ENCODE measurements at regions not wholly inside any gene's neighbourhood (a gene's known extent, or its start where the extent isn't known, plus 50 kb on each side); places are given as distances from the start of the nearest gene placed in this dataset.

GRCh38 chrX:140848800-140849199 lies 139.2 kb downstream of the LINC00632 start:
- H3K27ac ChIP-seq (ENCODE audit: low read depth in 1 of 2, low read length in 2 of 2), result no peak overlapping the region
- ATAC-seq (ENCODE audit: low FRiP score), result no peak
- no peaks in the 10 kb centered on the region for H3K36me3 ChIP-seq (ENCODE audit: control insufficient read depth in 1 of 2, insufficient read depth in 2 of 2, low read length in 1 of 2)
- no peaks in the 10 kb centered on the region for H3K9me3 ChIP-seq (ENCODE audit: control insufficient read depth, low read length)
- DNase-seq, result no peak
- no peak overlapping the region for H3K4me3 ChIP-seq (ENCODE audit: low read length in 2 of 2)
- 80 to 96% methylated on average over 5 of the region's 5 CpGs for WGBS, 2 donors
- H3K27me3 ChIP-seq (ENCODE audit: control insufficient read depth in 1 of 2, insufficient read depth in 2 of 2, low read length in 1 of 2), result no peaks in the 10 kb centered on the region
- intact Hi-C loops (cut with DNase I), result no loop called here
- no peaks in the 10 kb centered on the region for H3K4me1 ChIP-seq (ENCODE audit: control insufficient read depth in 1 of 2, insufficient read depth in 2 of 2, low read length in 2 of 2)

- H3K9me3 ChIP-seq (ENCODE audit: control insufficient read depth, low read length), result peaks cover 2% of the 10 kb centered on the region
- intact Hi-C loops (cut with DNase I), result no loop called here
Observed at GRCh38 chrX:140860718-140861117, 141.7 kb upstream of the SPANXB1 start.

GRCh38 chrX:140866446-140866845 lies 135.9 kb upstream of the SPANXB1 start:
- Histone ChIP-seq H3K4me1 (ENCODE audit: control insufficient read depth in 1 of 2, insufficient read depth in 2 of 2, low read length in 2 of 2) (no peaks in the 10 kb centered on the region), H3K9me3 (ENCODE audit: control insufficient read depth, low read length) (no peaks in the 10 kb centered on the region), H3K27me3 (ENCODE audit: control insufficient read depth in 1 of 2, insufficient read depth in 2 of 2, low read length in 1 of 2) (no peaks in the 10 kb centered on the region), H3K27ac (ENCODE audit: low read depth in 1 of 2, low read length in 2 of 2) (no peak overlapping the region), H3K36me3 (ENCODE audit: control insufficient read depth in 1 of 2, insufficient read depth in 2 of 2, low read length in 1 of 2) (no peaks in the 10 kb centered on the region), H3K4me3 (ENCODE audit: low read length in 2 of 2) (no peak overlapping the region)
- WGBS, 2 donors, result 22% methylated on average over 1 of the region's 1 CpG
- intact Hi-C loops (cut with DNase I), result no loop called here
- ATAC-seq (ENCODE audit: low FRiP score) (no peak), DNase-seq (no peak)

More at GRCh38 chrX:140860718-140861117, 141.7 kb upstream of the SPANXB1 start:
- H3K4me1 ChIP-seq (ENCODE audit: control insufficient read depth in 1 of 2, insufficient read depth in 2 of 2, low read length in 2 of 2), result no peaks in the 10 kb centered on the region
- no peaks in the 10 kb centered on the region for H3K36me3 ChIP-seq (ENCODE audit: control insufficient read depth in 1 of 2, insufficient read depth in 2 of 2, low read length in 1 of 2)
- no peak overlapping the region for H3K27ac ChIP-seq (ENCODE audit: low read depth in 1 of 2, low read length in 2 of 2)
- no peak for ATAC-seq (ENCODE audit: low FRiP score)
- no peak for DNase-seq
- no peaks in the 10 kb centered on the region for H3K27me3 ChIP-seq (ENCODE audit: control insufficient read depth in 1 of 2, insufficient read depth in 2 of 2, low read length in 1 of 2)
- 83 to 92% methylated on average over 9 of the region's 9 CpGs for WGBS, 2 donors
- H3K4me3 ChIP-seq (ENCODE audit: low read length in 2 of 2), result no peak overlapping the region

GRCh38 chrX:140912606-140913005 lies 89.8 kb upstream of the SPANXB1 start:
- Histone ChIP-seq H3K27me3 (ENCODE audit: control insufficient read depth in 1 of 2, insufficient read depth in 2 of 2, low read length in 1 of 2) (no peaks in the 10 kb centered on the region), H3K9me3 (ENCODE audit: control insufficient read depth, low read length) (no peaks in the 10 kb centered on the region), H3K4me1 (ENCODE audit: control insufficient read depth in 1 of 2, insufficient read depth in 2 of 2, low read length in 2 of 2) (no peaks in the 10 kb centered on the region), H3K36me3 (ENCODE audit: control insufficient read depth in 1 of 2, insufficient read depth in 2 of 2, low read length in 1 of 2) (no peaks in the 10 kb centered on the region), H3K27ac (ENCODE audit: low read depth in 1 of 2, low read length in 2 of 2) (no peak overlapping the region), H3K4me3 (ENCODE audit: low read length in 2 of 2) (no peak overlapping the region)
- no peak for ATAC-seq (ENCODE audit: low FRiP score)
- DNase-seq, result no peak
- intact Hi-C loops (cut with DNase I), result no loop called here

GRCh38 chrX:140913802-140914501 lies 88.4 kb upstream of the SPANXB1 start:
- 76 to 92% methylated on average over 3 of the region's 3 CpGs for WGBS, 2 donors
- H3K9me3 ChIP-seq (ENCODE audit: control insufficient read depth, low read length), result no peaks in the 10 kb centered on the region
- no peak for ATAC-seq (ENCODE audit: low FRiP score)
- H3K27ac ChIP-seq (ENCODE audit: low read depth in 1 of 2, low read length in 2 of 2), result no peak overlapping the region
- intact Hi-C loops (cut with DNase I), result no loop called here
- DNase-seq, result no peak
- H3K4me3 ChIP-seq (ENCODE audit: low read length in 2 of 2), result no peak overlapping the region
- H3K4me1 ChIP-seq (ENCODE audit: control insufficient read depth in 1 of 2, insufficient read depth in 2 of 2, low read length in 2 of 2), result no peaks in the 10 kb centered on the region
- no peaks in the 10 kb centered on the region for H3K27me3 ChIP-seq (ENCODE audit: control insufficient read depth in 1 of 2, insufficient read depth in 2 of 2, low read length in 1 of 2)
- H3K36me3 ChIP-seq (ENCODE audit: control insufficient read depth in 1 of 2, insufficient read depth in 2 of 2, low read length in 1 of 2), result no peaks in the 10 kb centered on the region

GRCh38 chrX:140916872-140917271 lies 85.5 kb upstream of the SPANXB1 start:
- Histone ChIP-seq H3K9me3 (ENCODE audit: control insufficient read depth, low read length) (no peaks in the 10 kb centered on the region), H3K4me3 (ENCODE audit: low read length in 2 of 2) (no peak overlapping the region), H3K27me3 (ENCODE audit: control insufficient read depth in 1 of 2, insufficient read depth in 2 of 2, low read length in 1 of 2) (no peaks in the 10 kb centered on the region), H3K36me3 (ENCODE audit: control insufficient read depth in 1 of 2, insufficient read depth in 2 of 2, low read length in 1 of 2) (no peaks in the 10 kb centered on the region), H3K4me1 (ENCODE audit: control insufficient read depth in 1 of 2, insufficient read depth in 2 of 2, low read length in 2 of 2) (no peaks in the 10 kb centered on the region), H3K27ac (ENCODE audit: low read depth in 1 of 2, low read length in 2 of 2) (no peak overlapping the region)
- ATAC-seq (ENCODE audit: low FRiP score) (no peak), DNase-seq (no peak)
- 73 to 100% methylated on average over 1 of the region's 1 CpG for WGBS, 2 donors
- intact Hi-C loops (cut with DNase I), result no loop called here

- intact Hi-C loops (cut with DNase I), result no loop called here
- Histone ChIP-seq H3K36me3 (ENCODE audit: control insufficient read depth in 1 of 2, insufficient read depth in 2 of 2, low read length in 1 of 2) (no peaks in the 10 kb centered on the region), H3K4me3 (ENCODE audit: low read length in 2 of 2) (no peak overlapping the region), H3K27me3 (ENCODE audit: control insufficient read depth in 1 of 2, insufficient read depth in 2 of 2, low read length in 1 of 2) (no peaks in the 10 kb centered on the region), H3K4me1 (ENCODE audit: control insufficient read depth in 1 of 2, insufficient read depth in 2 of 2, low read length in 2 of 2) (no peaks in the 10 kb centered on the region), H3K9me3 (ENCODE audit: control insufficient read depth, low read length) (no peaks in the 10 kb centered on the region), H3K27ac (ENCODE audit: low read depth in 1 of 2, low read length in 2 of 2) (no peak overlapping the region)
- DNase-seq (no peak), ATAC-seq (ENCODE audit: low FRiP score) (no peak)
- 79 to 93% methylated on average over 4 of the region's 4 CpGs for WGBS, 2 donors
Observed at GRCh38 chrX:140917354-140918115, 84.9 kb upstream of the SPANXB1 start.

- peak overlapping the region in 1 of 2 donors; percentile 25 for H3K27ac ChIP-seq (ENCODE audit: low read depth in 1 of 2, low read length in 2 of 2)
- H3K4me3 ChIP-seq (ENCODE audit: low read length in 2 of 2), result no peak overlapping the region
- no peaks in the 10 kb centered on the region for H3K27me3 ChIP-seq (ENCODE audit: control insufficient read depth in 1 of 2, insufficient read depth in 2 of 2, low read length in 1 of 2)
- no peaks in the 10 kb centered on the region for H3K4me1 ChIP-seq (ENCODE audit: control insufficient read depth in 1 of 2, insufficient read depth in 2 of 2, low read length in 2 of 2)
- no peak for ATAC-seq (ENCODE audit: low FRiP score)
- no peaks in the 10 kb centered on the region for H3K9me3 ChIP-seq (ENCODE audit: control insufficient read depth, low read length)
- WGBS, 2 donors, result 41 to 44% methylated on average over 14 of the region's 14 CpGs
- H3K36me3 ChIP-seq (ENCODE audit: control insufficient read depth in 1 of 2, insufficient read depth in 2 of 2, low read length in 1 of 2), result no peaks in the 10 kb centered on the region
- intact Hi-C loops (cut with DNase I), result no loop called here
- no peak for DNase-seq
Observed at GRCh38 chrX:140918398-140919038, 83.9 kb upstream of the SPANXB1 start.

GRCh38 chrX:140920416-140920815 lies 82.0 kb upstream of the SPANXB1 start:
- intact Hi-C loops (cut with DNase I), result no loop called here
- 84 to 97% methylated on average over 5 of the region's 5 CpGs for WGBS, 2 donors

More at GRCh38 chrX:140920416-140920815, 82.0 kb upstream of the SPANXB1 start:
- DNase-seq, result no peak
- Histone ChIP-seq H3K9me3 (ENCODE audit: control insufficient read depth, low read length) (no peaks in the 10 kb centered on the region), H3K27me3 (ENCODE audit: control insufficient read depth in 1 of 2, insufficient read depth in 2 of 2, low read length in 1 of 2) (no peaks in the 10 kb centered on the region), H3K27ac (ENCODE audit: low read depth in 1 of 2, low read length in 2 of 2) (no peak overlapping the region), H3K4me1 (ENCODE audit: control insufficient read depth in 1 of 2, insufficient read depth in 2 of 2, low read length in 2 of 2) (no peaks in the 10 kb centered on the region), H3K4me3 (ENCODE audit: low read length in 2 of 2) (no peak overlapping the region), H3K36me3 (ENCODE audit: control insufficient read depth in 1 of 2, insufficient read depth in 2 of 2, low read length in 1 of 2) (no peaks in the 10 kb centered on the region)
- no peak for ATAC-seq (ENCODE audit: low FRiP score)

Data from aorta (tissue), 5 donors.